ENCODE measurements at regions not wholly inside any gene's neighbourhood (a gene's known extent, or its start where the extent isn't known, plus 50 kb on each side); places are given as distances from the start of the nearest gene placed in this dataset.

GRCh38 chr13:58298556-58299135 is 667.1 kb downstream of the PCDH17 start:
- H3K36me3 ChIP-seq (ENCODE audit: insufficient read depth, insufficient read length, low read length), result no peaks in the 10 kb centered on the region
- TF ChIP-seq SUZ12 (IDR thresholded peaks at IDR 0.05; ENCODE audit: extremely low read depth, insufficient read depth, insufficient read length) (no peak), ZNF274 (IDR thresholded peaks at IDR 0.05; ENCODE audit: low read depth, low read length) (no peak), YY1 (IDR thresholded peaks at IDR 0.05; ENCODE audit: insufficient read depth, insufficient read length) (no peak)
- no peak overlapping the region for H3K9ac ChIP-seq (ENCODE audit: insufficient read length, low read depth)
- no peaks in the 10 kb centered on the region for H3K9me3 ChIP-seq (ENCODE audit: insufficient read depth, low read length)
- no peaks in the 10 kb centered on the region for H3K4me1 ChIP-seq (ENCODE audit: insufficient read depth, insufficient read length)
- DNase-seq (ENCODE audit: low read depth, low spot score), result no peak
- H3K4me3 ChIP-seq (ENCODE audit: insufficient read length, low read depth), result no peak overlapping the region
- no peaks in the 10 kb centered on the region for H3K27me3 ChIP-seq (ENCODE audit: insufficient read depth, insufficient read length)

GRCh38 chr13:58300224-58300623 is 668.7 kb downstream of the PCDH17 start:
- H3K9me3 ChIP-seq (ENCODE audit: insufficient read depth, low read length), result no peaks in the 10 kb centered on the region
- no peaks in the 10 kb centered on the region for H3K36me3 ChIP-seq (ENCODE audit: insufficient read depth, insufficient read length, low read length)
- H3K9ac ChIP-seq (ENCODE audit: insufficient read length, low read depth), result no peak overlapping the region
- H3K27me3 ChIP-seq (ENCODE audit: insufficient read depth, insufficient read length), result no peaks in the 10 kb centered on the region
- no peak overlapping the region for H3K4me3 ChIP-seq (ENCODE audit: insufficient read length, low read depth)
- no peak for DNase-seq (ENCODE audit: low read depth, low spot score)
- TF ChIP-seq SUZ12 (IDR thresholded peaks at IDR 0.05; ENCODE audit: extremely low read depth, insufficient read depth, insufficient read length) (no peak), ZNF274 (IDR thresholded peaks at IDR 0.05; ENCODE audit: low read depth, low read length) (no peak), YY1 (IDR thresholded peaks at IDR 0.05; ENCODE audit: insufficient read depth, insufficient read length) (no peak)
- no peaks in the 10 kb centered on the region for H3K4me1 ChIP-seq (ENCODE audit: insufficient read depth, insufficient read length)

DNA sequence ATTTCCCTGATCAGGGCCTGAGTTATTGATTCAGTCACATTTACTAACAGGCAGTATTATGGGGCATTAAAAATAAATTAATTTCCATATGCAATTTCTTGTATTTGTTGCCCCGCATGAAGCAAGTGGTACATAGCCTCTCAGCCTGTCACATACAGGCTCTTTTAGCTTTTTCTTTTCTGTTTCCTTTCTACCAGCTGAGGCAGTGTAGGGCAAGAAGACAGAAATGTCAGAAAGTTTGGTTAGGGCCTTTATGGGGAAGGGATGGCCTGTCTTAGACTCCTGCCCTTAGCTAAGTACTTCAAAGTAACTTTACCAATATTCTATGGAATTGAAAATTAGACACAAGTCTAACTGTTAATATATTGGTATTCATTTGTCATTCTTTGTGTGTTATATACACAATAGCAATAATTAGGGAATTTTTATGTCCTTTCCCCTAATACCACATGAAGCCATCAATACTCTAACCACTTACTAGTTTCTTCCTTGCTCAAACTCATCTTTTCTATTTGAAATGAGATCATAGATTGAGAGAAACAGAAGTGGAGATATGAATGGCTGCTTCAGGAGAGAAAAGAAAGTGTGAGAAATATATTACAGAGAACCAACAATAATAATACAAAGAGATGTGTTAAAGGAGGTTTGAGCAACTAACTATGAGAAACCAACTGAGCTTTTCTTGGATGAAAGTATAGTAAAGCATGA is 669.6 kb downstream of the PCDH17 start:
- H3K9ac ChIP-seq (ENCODE audit: insufficient read length, low read depth), result no peak overlapping the region
- no peak overlapping the region for H3K4me3 ChIP-seq (ENCODE audit: insufficient read length, low read depth)
- no peak for TF ChIP-seq YY1 (IDR thresholded peaks at IDR 0.05; ENCODE audit: insufficient read depth, insufficient read length)
- no peak for TF ChIP-seq SUZ12 (IDR thresholded peaks at IDR 0.05; ENCODE audit: extremely low read depth, insufficient read depth, insufficient read length)
- no peak for TF ChIP-seq ZNF274 (IDR thresholded peaks at IDR 0.05; ENCODE audit: low read depth, low read length)
- no peaks in the 10 kb centered on the region for H3K9me3 ChIP-seq (ENCODE audit: insufficient read depth, low read length)
- no peaks in the 10 kb centered on the region for H3K36me3 ChIP-seq (ENCODE audit: insufficient read depth, insufficient read length, low read length)
- no peak for DNase-seq (ENCODE audit: low read depth, low spot score)
- no peaks in the 10 kb centered on the region for H3K27me3 ChIP-seq (ENCODE audit: insufficient read depth, insufficient read length)
- H3K4me1 ChIP-seq (ENCODE audit: insufficient read depth, insufficient read length), result no peaks in the 10 kb centered on the region

GRCh38 chr13:58302349-58302748 is 670.8 kb downstream of the PCDH17 start:
- no peak for DNase-seq (ENCODE audit: low read depth, low spot score)
- no peaks in the 10 kb centered on the region for H3K4me1 ChIP-seq (ENCODE audit: insufficient read depth, insufficient read length)
- no peaks in the 10 kb centered on the region for H3K27me3 ChIP-seq (ENCODE audit: insufficient read depth, insufficient read length)
- no peaks in the 10 kb centered on the region for H3K9me3 ChIP-seq (ENCODE audit: insufficient read depth, low read length)
- no peak overlapping the region for H3K9ac ChIP-seq (ENCODE audit: insufficient read length, low read depth)
- H3K4me3 ChIP-seq (ENCODE audit: insufficient read length, low read depth), result no peak overlapping the region
- no peaks in the 10 kb centered on the region for H3K36me3 ChIP-seq (ENCODE audit: insufficient read depth, insufficient read length, low read length)
- TF ChIP-seq YY1 (IDR thresholded peaks at IDR 0.05; ENCODE audit: insufficient read depth, insufficient read length) (no peak), SUZ12 (IDR thresholded peaks at IDR 0.05; ENCODE audit: extremely low read depth, insufficient read depth, insufficient read length) (no peak), ZNF274 (IDR thresholded peaks at IDR 0.05; ENCODE audit: low read depth, low read length) (no peak)

DNA sequence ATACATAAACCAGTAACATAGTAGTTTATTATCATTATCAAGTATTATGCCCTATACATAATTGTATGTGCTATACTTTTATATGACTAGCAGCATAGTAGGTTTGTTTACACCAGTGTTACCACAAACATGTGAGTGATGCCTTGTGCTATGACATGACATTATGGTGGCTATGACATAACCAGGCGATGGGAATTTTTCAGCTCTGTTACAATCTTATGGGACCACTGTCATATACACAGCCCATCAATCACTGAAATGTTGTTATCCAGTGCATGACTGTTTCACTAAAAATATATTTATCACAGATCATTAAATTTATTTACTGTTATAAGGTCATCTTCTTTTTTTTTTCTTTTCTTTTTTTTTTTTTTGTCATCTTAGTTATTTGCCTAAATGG is 674.5 kb downstream of the PCDH17 start:
- TF ChIP-seq ZNF274 (IDR thresholded peaks at IDR 0.05; ENCODE audit: low read depth, low read length), result no peak
- TF ChIP-seq SUZ12 (IDR thresholded peaks at IDR 0.05; ENCODE audit: extremely low read depth, insufficient read depth, insufficient read length), result no peak
- no peak for TF ChIP-seq YY1 (IDR thresholded peaks at IDR 0.05; ENCODE audit: insufficient read depth, insufficient read length)
- Histone ChIP-seq H3K4me1 (ENCODE audit: insufficient read depth, insufficient read length) (no peaks in the 10 kb centered on the region), H3K27me3 (ENCODE audit: insufficient read depth, insufficient read length) (no peaks in the 10 kb centered on the region), H3K9me3 (ENCODE audit: insufficient read depth, low read length) (no peaks in the 10 kb centered on the region), H3K36me3 (ENCODE audit: insufficient read depth, insufficient read length, low read length) (no peaks in the 10 kb centered on the region), H3K9ac (ENCODE audit: insufficient read length, low read depth) (no peak overlapping the region), H3K4me3 (ENCODE audit: insufficient read length, low read depth) (no peak overlapping the region)
- DNase-seq (ENCODE audit: low read depth, low spot score), result no peak

- no peaks in the 10 kb centered on the region for H3K27me3 ChIP-seq (ENCODE audit: insufficient read depth, insufficient read length)
- no peak for DNase-seq (ENCODE audit: low read depth, low spot score)
- H3K9me3 ChIP-seq (ENCODE audit: insufficient read depth, low read length), result no peaks in the 10 kb centered on the region
- H3K4me1 ChIP-seq (ENCODE audit: insufficient read depth, insufficient read length), result no peaks in the 10 kb centered on the region
- TF ChIP-seq SUZ12 (IDR thresholded peaks at IDR 0.05; ENCODE audit: extremely low read depth, insufficient read depth, insufficient read length) (no peak), YY1 (IDR thresholded peaks at IDR 0.05; ENCODE audit: insufficient read depth, insufficient read length) (no peak), ZNF274 (IDR thresholded peaks at IDR 0.05; ENCODE audit: low read depth, low read length) (no peak)
- H3K9ac ChIP-seq (ENCODE audit: insufficient read length, low read depth), result no peak overlapping the region
- H3K36me3 ChIP-seq (ENCODE audit: insufficient read depth, insufficient read length, low read length), result no peaks in the 10 kb centered on the region
- no peak overlapping the region for H3K4me3 ChIP-seq (ENCODE audit: insufficient read length, low read depth)
Observed at GRCh38 chr13:58313219-58313618, 681.7 kb downstream of the PCDH17 start.

DNA sequence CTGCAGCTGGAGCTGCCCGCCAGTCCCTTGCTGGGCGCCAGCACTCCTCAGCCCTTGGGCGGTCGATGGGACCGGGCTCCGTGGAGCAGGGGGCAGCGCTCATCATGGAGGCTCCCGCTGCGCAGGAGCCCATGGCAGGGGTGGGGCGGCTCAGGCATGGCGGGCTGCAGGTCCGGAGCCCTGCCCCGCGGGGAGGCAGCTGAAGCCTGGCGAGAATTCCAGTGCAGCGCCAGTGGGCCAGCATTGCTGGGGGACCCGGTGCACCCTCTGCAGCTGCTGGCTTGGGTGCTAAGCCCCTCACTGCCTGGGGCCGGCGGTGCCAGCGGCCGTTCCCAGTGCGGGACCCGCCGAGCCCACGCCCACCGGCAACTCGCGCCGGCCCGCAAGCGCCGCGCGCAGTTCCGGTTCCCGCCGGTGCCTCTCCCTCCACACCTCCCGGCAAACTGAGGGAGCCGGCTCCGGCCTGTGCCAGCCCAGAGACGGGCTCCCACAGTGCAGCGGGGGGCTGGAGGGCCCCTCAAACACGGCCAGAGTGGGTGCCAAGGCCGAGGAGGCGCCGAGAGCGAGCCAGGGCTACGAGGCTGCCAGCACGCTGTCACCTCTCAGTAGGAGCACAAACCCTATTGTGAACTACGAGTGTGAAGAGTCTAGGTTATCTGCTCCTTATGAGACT is 687.1 kb downstream of the PCDH17 start:
- Histone ChIP-seq H3K4me3 (ENCODE audit: insufficient read length, low read depth) (no peak overlapping the region), H3K4me1 (ENCODE audit: insufficient read depth, insufficient read length) (no peaks in the 10 kb centered on the region), H3K27me3 (ENCODE audit: insufficient read depth, insufficient read length) (no peaks in the 10 kb centered on the region), H3K9me3 (ENCODE audit: insufficient read depth, low read length) (no peaks in the 10 kb centered on the region), H3K9ac (ENCODE audit: insufficient read length, low read depth) (no peak overlapping the region), H3K36me3 (ENCODE audit: insufficient read depth, insufficient read length, low read length) (no peaks in the 10 kb centered on the region)
- DNase-seq (ENCODE audit: low read depth, low spot score), result no peak
- TF ChIP-seq ZNF274 (IDR thresholded peaks at IDR 0.05; ENCODE audit: low read depth, low read length), result no peak
- TF ChIP-seq YY1 (IDR thresholded peaks at IDR 0.05; ENCODE audit: insufficient read depth, insufficient read length), result no peak
- TF ChIP-seq SUZ12 (IDR thresholded peaks at IDR 0.05; ENCODE audit: extremely low read depth, insufficient read depth, insufficient read length), result no peak

Measured in NT2/D1 (cell line).